DOHH2 (cell line): ENCODE measurements at regions not wholly inside any gene's neighbourhood (a gene's known extent, or its start where the extent isn't known, plus 50 kb on each side); places are given as distances from the start of the nearest gene placed in this dataset.

ENCODE experiments used
- H3F3A ChIP-seq: fragments of 200-600 bp; sonication (generic), shearing (Covaris generic); 2 replicates; pipeline ENCODE4 v1.6.0; 2016; ENCODE audit warnings: antibody characterized with exemption, mild to moderate bottlenecking; ENCODE audit not compliant: control insufficient read depth, insufficient read depth
- H3K27ac ChIP-seq: fragments of 200-600 bp; sonication (generic); 2 replicates; pipeline ENCODE4 v1.5.1; 2014; ENCODE audit warnings: low read depth, mild to moderate bottlenecking, low read length, moderate library complexity
- H3K27me3 ChIP-seq: fragments of 200-600 bp; sonication (generic); 2 replicates; pipeline ENCODE4 v1.6.1; 2014; ENCODE audit warnings: mild to moderate bottlenecking, low read length, mixed read lengths; ENCODE audit not compliant: control insufficient read depth
- H3K36me3 ChIP-seq: fragments of 200-600 bp; sonication (generic); 2 replicates; pipeline ENCODE4 v1.6.1; 2014; ENCODE audit warnings: mild to moderate bottlenecking, low read length, moderate library complexity, mixed read lengths; ENCODE audit not compliant: control insufficient read depth
- H3K4me1 ChIP-seq: fragments of 200-600 bp; sonication (generic); 2 replicates; pipeline ENCODE4 v1.6.1; 2014; ENCODE audit warnings: mild to moderate bottlenecking, low read length, mixed read lengths; ENCODE audit not compliant: control insufficient read depth
- H3K4me2 ChIP-seq: fragments of 200-600 bp; sonication (generic); 2 replicates; pipeline ENCODE4 v1.6.0; 2014; ENCODE audit warnings: mild to moderate bottlenecking, low read length, moderate library complexity
- H3K4me3 ChIP-seq: fragments of 200-600 bp; sonication (generic); 2 replicates; pipeline ENCODE4 v1.5.1; 2014; ENCODE audit warnings: mild to moderate bottlenecking, low read length, mixed read lengths
- H3K79me2 ChIP-seq: fragments of 200-600 bp; sonication (generic); 2 replicates; pipeline ENCODE4 v1.6.1; 2014; ENCODE audit warnings: mild to moderate bottlenecking, low read length, mixed read lengths; ENCODE audit not compliant: control insufficient read depth
- H3K9me2 ChIP-seq: fragments of 200-600 bp; sonication (generic); replicated peaks from 2 replicates; pipeline ENCODE4 v1.6.1; 2014; ENCODE audit warnings: mild to moderate bottlenecking, low read length, mixed read lengths; ENCODE audit not compliant: control insufficient read depth
- H3K9me3 ChIP-seq: fragments of 200-600 bp; sonication (generic); 2 replicates; pipeline ENCODE4 v1.6.1; 2014; ENCODE audit warnings: antibody characterized with exemption, low read length, mixed read lengths; ENCODE audit not compliant: control insufficient read depth, insufficient read depth
- H4K20me1 ChIP-seq: fragments of 200-600 bp; sonication (generic); 2 replicates; pipeline ENCODE4 v1.6.0; 2014; ENCODE audit warnings: low read depth, mild to moderate bottlenecking, antibody characterized with exemption, low read length, moderate library complexity; ENCODE audit not compliant: control insufficient read depth, insufficient read depth
- EZH2phosphoT487 ChIP-seq: fragments of 200-600 bp; sonication (generic); IDR thresholded peaks from 2 replicates; pipeline ENCODE4 v1.6.1; 2017; ENCODE audit warnings: borderline replicate concordance, mild to moderate bottlenecking, antibody characterized with exemption, low read length, moderate library complexity, mixed read lengths
- TF ChIP-seq, protein P1 (sequence below): fragments of 200-600 bp; sonication (generic); IDR thresholded peaks from one replicate; pipeline ENCODE4 v1.5.1; 2014; ENCODE audit warnings: antibody characterized with exemption, mild to moderate bottlenecking, low read depth, low read length; ENCODE audit not compliant: poor library complexity, severe bottlenecking

DNA sequence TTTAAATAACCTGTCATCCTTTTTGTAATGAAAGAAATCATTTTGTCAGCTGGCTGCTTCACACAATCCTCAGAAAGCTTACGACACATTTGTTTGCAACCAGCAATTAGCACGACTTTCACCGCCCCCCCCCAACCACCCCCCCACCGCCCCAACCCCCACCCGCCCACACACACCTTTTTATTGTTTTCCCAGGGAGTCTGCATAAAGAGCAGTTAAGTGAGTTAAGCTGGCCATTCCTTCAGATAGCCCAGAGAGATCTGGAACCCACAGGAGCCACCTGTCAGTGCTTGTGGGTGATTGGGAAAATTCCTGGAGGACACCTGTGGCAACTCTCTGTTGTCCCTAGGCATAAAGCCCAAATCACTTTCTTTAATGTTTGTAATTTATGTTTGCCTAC is 175.7 kb upstream of the FMR1 start:
- Histone ChIP-seq H3K9me2 (no peaks in the 10 kb centered on the region), H3K4me1 (no peaks in the 10 kb centered on the region), H4K20me1 (no peaks in the 10 kb centered on the region), H3K79me2 (no peaks in the 10 kb centered on the region), H3K36me3 (no peaks in the 10 kb centered on the region), H3K27ac (no peak overlapping the region), H3K4me2 (no peak overlapping the region), H3K27me3 (no peaks in the 10 kb centered on the region), H3F3A (no peaks in the 10 kb centered on the region), H3K4me3 (no peak overlapping the region), H3K9me3 (no peaks in the 10 kb centered on the region)
- TF ChIP-seq EZH2phosphoT487 = no peak
- TF ChIP-seq, protein P1, sequence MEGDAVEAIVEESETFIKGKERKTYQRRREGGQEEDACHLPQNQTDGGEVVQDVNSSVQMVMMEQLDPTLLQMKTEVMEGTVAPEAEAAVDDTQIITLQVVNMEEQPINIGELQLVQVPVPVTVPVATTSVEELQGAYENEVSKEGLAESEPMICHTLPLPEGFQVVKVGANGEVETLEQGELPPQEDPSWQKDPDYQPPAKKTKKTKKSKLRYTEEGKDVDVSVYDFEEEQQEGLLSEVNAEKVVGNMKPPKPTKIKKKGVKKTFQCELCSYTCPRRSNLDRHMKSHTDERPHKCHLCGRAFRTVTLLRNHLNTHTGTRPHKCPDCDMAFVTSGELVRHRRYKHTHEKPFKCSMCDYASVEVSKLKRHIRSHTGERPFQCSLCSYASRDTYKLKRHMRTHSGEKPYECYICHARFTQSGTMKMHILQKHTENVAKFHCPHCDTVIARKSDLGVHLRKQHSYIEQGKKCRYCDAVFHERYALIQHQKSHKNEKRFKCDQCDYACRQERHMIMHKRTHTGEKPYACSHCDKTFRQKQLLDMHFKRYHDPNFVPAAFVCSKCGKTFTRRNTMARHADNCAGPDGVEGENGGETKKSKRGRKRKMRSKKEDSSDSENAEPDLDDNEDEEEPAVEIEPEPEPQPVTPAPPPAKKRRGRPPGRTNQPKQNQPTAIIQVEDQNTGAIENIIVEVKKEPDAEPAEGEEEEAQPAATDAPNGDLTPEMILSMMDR = no peak

DNA sequence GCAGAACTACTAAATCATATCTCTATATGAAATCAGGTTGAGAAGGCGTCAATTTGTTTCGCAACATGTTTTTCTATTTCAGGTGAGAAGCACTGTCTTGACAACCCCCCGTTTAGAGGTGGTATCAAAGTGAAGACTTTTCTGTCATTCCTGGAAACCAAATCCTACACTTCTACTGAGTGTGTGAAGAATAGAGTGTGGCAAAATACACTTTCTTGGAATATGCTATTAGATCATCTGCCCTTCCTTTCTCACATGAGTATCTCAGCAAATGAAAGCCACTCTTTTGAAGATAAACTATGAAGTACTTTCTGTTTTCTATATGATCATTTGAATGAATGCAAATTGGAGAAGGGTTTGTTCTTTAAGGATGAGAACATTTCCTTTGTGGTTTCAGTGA is 174.0 kb upstream of the FMR1 start:
- H3K4me3 ChIP-seq = no peak overlapping the region
- TF ChIP-seq EZH2phosphoT487 = no peak
- TF ChIP-seq, protein P1 = no peak
- no peaks in the 10 kb centered on the region for H3K79me2 ChIP-seq
- H3K9me2 ChIP-seq = no peaks in the 10 kb centered on the region
- H3K27me3 ChIP-seq = no peaks in the 10 kb centered on the region
- H3K36me3 ChIP-seq = no peaks in the 10 kb centered on the region
- no peak overlapping the region for H3K27ac ChIP-seq
- no peaks in the 10 kb centered on the region for H4K20me1 ChIP-seq
- H3K4me2 ChIP-seq = no peak overlapping the region
- no peaks in the 10 kb centered on the region for H3K4me1 ChIP-seq
- no peaks in the 10 kb centered on the region for H3F3A ChIP-seq
- H3K9me3 ChIP-seq = no peaks in the 10 kb centered on the region

DNA sequence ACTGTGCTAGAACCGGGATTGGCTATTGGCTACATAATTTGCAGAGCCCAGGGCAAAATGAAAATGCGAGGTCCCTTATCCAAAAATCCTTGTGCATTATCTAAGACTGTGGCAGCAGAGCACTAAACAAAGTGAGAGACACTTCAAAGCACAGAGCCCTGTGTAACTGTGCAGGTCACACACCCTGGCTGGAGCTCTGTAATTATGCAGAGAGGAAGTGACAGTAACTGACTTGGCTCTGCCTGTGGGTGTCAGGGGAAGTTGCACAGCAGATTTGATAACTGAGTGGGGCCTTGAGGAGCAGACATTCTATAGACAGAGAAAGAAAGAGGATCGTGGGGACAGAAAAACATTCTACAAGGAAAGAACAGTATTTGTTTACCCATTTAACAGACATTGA is 173.5 kb upstream of the FMR1 start:
- H3K9me3 ChIP-seq = no peaks in the 10 kb centered on the region
- no peaks in the 10 kb centered on the region for H3K36me3 ChIP-seq
- no peaks in the 10 kb centered on the region for H3F3A ChIP-seq
- H4K20me1 ChIP-seq = no peaks in the 10 kb centered on the region
- H3K9me2 ChIP-seq = no peaks in the 10 kb centered on the region
- H3K27ac ChIP-seq = no peak overlapping the region
- no peaks in the 10 kb centered on the region for H3K4me1 ChIP-seq
- no peaks in the 10 kb centered on the region for H3K27me3 ChIP-seq
- TF ChIP-seq, protein P1 = no peak
- TF ChIP-seq EZH2phosphoT487 = no peak
- H3K4me2 ChIP-seq = no peak overlapping the region
- no peak overlapping the region for H3K4me3 ChIP-seq
- no peaks in the 10 kb centered on the region for H3K79me2 ChIP-seq

DNA sequence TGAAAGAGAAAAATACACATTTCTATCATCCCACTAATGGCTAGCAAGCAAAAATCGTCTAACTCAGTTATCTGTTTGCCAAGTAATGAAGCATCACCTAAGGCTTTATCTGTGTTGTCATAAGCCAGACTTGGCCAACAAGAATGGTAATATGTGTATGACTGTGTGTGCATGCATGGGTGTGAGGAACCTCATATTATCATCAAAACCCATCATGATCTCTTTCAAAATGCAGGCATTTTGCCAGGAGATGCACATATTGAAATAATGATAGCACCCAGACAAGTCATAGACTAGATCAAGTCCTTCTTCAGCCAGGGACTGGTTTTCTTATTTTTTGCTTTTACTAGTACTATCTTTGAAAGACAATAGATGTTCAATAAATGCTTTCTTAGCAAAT is 172.5 kb upstream of the FMR1 start:
- Histone ChIP-seq H3F3A (no peaks in the 10 kb centered on the region), H3K9me2 (no peaks in the 10 kb centered on the region), H3K4me1 (no peaks in the 10 kb centered on the region), H3K4me3 (no peak overlapping the region), H3K27ac (no peak overlapping the region), H3K27me3 (no peaks in the 10 kb centered on the region), H3K9me3 (no peaks in the 10 kb centered on the region), H3K79me2 (no peaks in the 10 kb centered on the region), H4K20me1 (no peaks in the 10 kb centered on the region), H3K4me2 (no peak overlapping the region), H3K36me3 (no peaks in the 10 kb centered on the region)
- TF ChIP-seq EZH2phosphoT487 = no peak
- TF ChIP-seq, protein P1 = no peak
